GM12878 (cell line): ENCODE measurements at regions not wholly inside any gene's neighbourhood (a gene's known extent, or its start where the extent isn't known, plus 50 kb on each side); places are given as distances from the start of the nearest gene placed in this dataset.

ENCODE experiments used
- CREB1 ChIP-seq: IDR thresholded peaks from 2 replicates; pipeline ENCODE4 v1.6.1; 2012; ENCODE audit warnings: low read depth, mild to moderate bottlenecking, inconsistent platforms
- GABPA ChIP-seq: IDR thresholded peaks from 2 replicates; pipeline ENCODE4 v1.6.1; 2014; ENCODE audit warnings: antibody characterized with exemption, low read depth, mild to moderate bottlenecking, inconsistent platforms
- IKZF1 ChIP-seq: fragments of 450-650 bp; conservative IDR thresholded peaks from 2 replicates; pipeline ENCODE4 v1.6.1; 2017; ENCODE audit warnings: antibody characterized with exemption, mild to moderate bottlenecking
- JUNB ChIP-seq: IDR thresholded peaks from 2 replicates; pipeline ENCODE4 v1.6.1; 2016; ENCODE audit warnings: antibody characterized with exemption, mild to moderate bottlenecking
- JUND ChIP-seq: IDR thresholded peaks from 2 replicates; pipeline ENCODE4 v1.6.1; 2012; ENCODE audit warnings: low read depth, mild to moderate bottlenecking, low read length, improper control_type of control experiment, moderate library complexity
- MEF2B ChIP-seq: fragments of 450-650 bp; IDR thresholded peaks from 2 replicates; pipeline ENCODE4 v1.6.1; 2018; ENCODE audit warnings: mild to moderate bottlenecking, moderate library complexity; ENCODE audit not compliant: partially characterized antibody, poor library complexity, severe bottlenecking
- MTA3 ChIP-seq: IDR thresholded peaks from 2 replicates; pipeline ENCODE4 v1.6.1; 2012; ENCODE audit warnings: low read length, inconsistent platforms, borderline replicate concordance
- MYC ChIP-seq: IDR thresholded peaks from 2 replicates; pipeline ENCODE4 v1.6.1; 2011; ENCODE audit warnings: mild to moderate bottlenecking, low read length, moderate library complexity, inconsistent platforms; ENCODE audit not compliant: insufficient read depth, insufficient replicate concordance, insufficient read length, severe bottlenecking
- NR2C2 ChIP-seq: IDR thresholded peaks from 2 replicates; pipeline ENCODE4 v1.6.1; 2011; ENCODE audit warnings: borderline replicate concordance, low read depth; ENCODE audit not compliant: control insufficient read depth, insufficient read length
- PAX5 ChIP-seq: IDR thresholded peaks from 2 replicates; pipeline ENCODE4 v1.6.1; 2011; ENCODE audit warnings: low read depth, low read length, borderline replicate concordance
- PAX8 ChIP-seq: fragments of 450-650 bp; IDR thresholded peaks from 2 replicates; pipeline ENCODE4 v1.6.1; 2017; ENCODE audit warnings: mild to moderate bottlenecking, moderate library complexity
- POLR2A ChIP-seq: IDR thresholded peaks from 2 replicates; pipeline ENCODE4 v1.6.1; 2011; ENCODE audit warnings: low read depth, mild to moderate bottlenecking, low read length
- RB1 ChIP-seq: fragments of 450-650 bp; formaldehyde crosslinking; IDR thresholded peaks from 2 replicates; pipeline ENCODE4 v1.6.1; 2017; ENCODE audit warnings: mild to moderate bottlenecking, borderline replicate concordance
- RBBP5 ChIP-seq: fragments of 200-600 bp; sonication (generic); conservative IDR thresholded peaks from 2 replicates; pipeline ENCODE4 v1.6.1; 2016
- RCOR1 ChIP-seq: conservative IDR thresholded peaks from 2 replicates; pipeline ENCODE4 v1.6.1; 2012; ENCODE audit warnings: low read depth, low read length, improper control_type of control experiment
- RUNX3 ChIP-seq: IDR thresholded peaks from 2 replicates; pipeline ENCODE4 v1.6.1; 2012; ENCODE audit warnings: low read length, inconsistent platforms
- SMAD1 ChIP-seq: fragments of 450-650 bp; IDR thresholded peaks from 2 replicates; pipeline ENCODE4 v1.6.1; 2018; ENCODE audit warnings: mild to moderate bottlenecking, low read depth; ENCODE audit not compliant: partially characterized antibody
- TBL1XR1 ChIP-seq: IDR thresholded peaks from 2 replicates; pipeline ENCODE4 v1.6.1; 2012; ENCODE audit warnings: low read depth, low read length, improper control_type of control experiment
- YBX1 ChIP-seq: fragments of 450-650 bp; IDR thresholded peaks from 2 replicates; pipeline ENCODE4 v1.6.1; 2016; ENCODE audit warnings: antibody characterized with exemption
- ZNF274 ChIP-seq: IDR thresholded peaks from one replicate; pipeline ENCODE4 v1.8.0; 2011; ENCODE audit not compliant: insufficient read length, insufficient read depth
- TF ChIP-seq, protein P1 (sequence below): fragments of 150-350 bp; IDR thresholded peaks from 2 replicates; pipeline ENCODE4 v1.6.1; 2016; ENCODE audit warnings: low read depth, low read length
- TF ChIP-seq, protein P2 (sequence below): IDR thresholded peaks from 2 replicates; pipeline ENCODE4 v1.6.1; 2012; ENCODE audit warnings: improper control_type of control experiment, low read depth, low read length; ENCODE audit not compliant: insufficient replicate concordance

GRCh38 chr3:72177075-72178050 is 392.4 kb upstream of the PROK2 start (continued):
- TF ChIP-seq, protein P1, sequence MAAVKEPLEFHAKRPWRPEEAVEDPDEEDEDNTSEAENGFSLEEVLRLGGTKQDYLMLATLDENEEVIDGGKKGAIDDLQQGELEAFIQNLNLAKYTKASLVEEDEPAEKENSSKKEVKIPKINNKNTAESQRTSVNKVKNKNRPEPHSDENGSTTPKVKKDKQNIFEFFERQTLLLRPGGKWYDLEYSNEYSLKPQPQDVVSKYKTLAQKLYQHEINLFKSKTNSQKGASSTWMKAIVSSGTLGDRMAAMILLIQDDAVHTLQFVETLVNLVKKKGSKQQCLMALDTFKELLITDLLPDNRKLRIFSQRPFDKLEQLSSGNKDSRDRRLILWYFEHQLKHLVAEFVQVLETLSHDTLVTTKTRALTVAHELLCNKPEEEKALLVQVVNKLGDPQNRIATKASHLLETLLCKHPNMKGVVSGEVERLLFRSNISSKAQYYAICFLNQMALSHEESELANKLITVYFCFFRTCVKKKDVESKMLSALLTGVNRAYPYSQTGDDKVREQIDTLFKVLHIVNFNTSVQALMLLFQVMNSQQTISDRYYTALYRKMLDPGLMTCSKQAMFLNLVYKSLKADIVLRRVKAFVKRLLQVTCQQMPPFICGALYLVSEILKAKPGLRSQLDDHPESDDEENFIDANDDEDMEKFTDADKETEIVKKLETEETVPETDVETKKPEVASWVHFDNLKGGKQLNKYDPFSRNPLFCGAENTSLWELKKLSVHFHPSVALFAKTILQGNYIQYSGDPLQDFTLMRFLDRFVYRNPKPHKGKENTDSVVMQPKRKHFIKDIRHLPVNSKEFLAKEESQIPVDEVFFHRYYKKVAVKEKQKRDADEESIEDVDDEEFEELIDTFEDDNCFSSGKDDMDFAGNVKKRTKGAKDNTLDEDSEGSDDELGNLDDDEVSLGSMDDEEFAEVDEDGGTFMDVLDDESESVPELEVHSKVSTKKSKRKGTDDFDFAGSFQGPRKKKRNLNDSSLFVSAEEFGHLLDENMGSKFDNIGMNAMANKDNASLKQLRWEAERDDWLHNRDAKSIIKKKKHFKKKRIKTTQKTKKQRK: no peak
- TF ChIP-seq GABPA: no peak
- TF ChIP-seq PAX5: peak; percentile 84; the same call in 1 of the 2 replicates
- TF ChIP-seq MEF2B: no peak
- no peak for TF ChIP-seq JUND
- no peak for TF ChIP-seq YBX1
- no peak for TF ChIP-seq SMAD1
- no peak for TF ChIP-seq ZNF274
- TF ChIP-seq MYC: no peak
- TF ChIP-seq POLR2A: no peak
- peak; percentile 21; the same call in 1 of the 2 replicates for TF ChIP-seq MTA3
- no peak for TF ChIP-seq RBBP5
- peak; percentile 30; the same call in 1 of the 2 replicates for TF ChIP-seq CREB1
- TF ChIP-seq IKZF1: peak; percentile 64; the same call in 1 of the 2 replicates
- TF ChIP-seq TBL1XR1: peak; percentile 56; the same call in 1 of the 2 replicates
- no peak for TF ChIP-seq RB1
- TF ChIP-seq, protein P2, sequence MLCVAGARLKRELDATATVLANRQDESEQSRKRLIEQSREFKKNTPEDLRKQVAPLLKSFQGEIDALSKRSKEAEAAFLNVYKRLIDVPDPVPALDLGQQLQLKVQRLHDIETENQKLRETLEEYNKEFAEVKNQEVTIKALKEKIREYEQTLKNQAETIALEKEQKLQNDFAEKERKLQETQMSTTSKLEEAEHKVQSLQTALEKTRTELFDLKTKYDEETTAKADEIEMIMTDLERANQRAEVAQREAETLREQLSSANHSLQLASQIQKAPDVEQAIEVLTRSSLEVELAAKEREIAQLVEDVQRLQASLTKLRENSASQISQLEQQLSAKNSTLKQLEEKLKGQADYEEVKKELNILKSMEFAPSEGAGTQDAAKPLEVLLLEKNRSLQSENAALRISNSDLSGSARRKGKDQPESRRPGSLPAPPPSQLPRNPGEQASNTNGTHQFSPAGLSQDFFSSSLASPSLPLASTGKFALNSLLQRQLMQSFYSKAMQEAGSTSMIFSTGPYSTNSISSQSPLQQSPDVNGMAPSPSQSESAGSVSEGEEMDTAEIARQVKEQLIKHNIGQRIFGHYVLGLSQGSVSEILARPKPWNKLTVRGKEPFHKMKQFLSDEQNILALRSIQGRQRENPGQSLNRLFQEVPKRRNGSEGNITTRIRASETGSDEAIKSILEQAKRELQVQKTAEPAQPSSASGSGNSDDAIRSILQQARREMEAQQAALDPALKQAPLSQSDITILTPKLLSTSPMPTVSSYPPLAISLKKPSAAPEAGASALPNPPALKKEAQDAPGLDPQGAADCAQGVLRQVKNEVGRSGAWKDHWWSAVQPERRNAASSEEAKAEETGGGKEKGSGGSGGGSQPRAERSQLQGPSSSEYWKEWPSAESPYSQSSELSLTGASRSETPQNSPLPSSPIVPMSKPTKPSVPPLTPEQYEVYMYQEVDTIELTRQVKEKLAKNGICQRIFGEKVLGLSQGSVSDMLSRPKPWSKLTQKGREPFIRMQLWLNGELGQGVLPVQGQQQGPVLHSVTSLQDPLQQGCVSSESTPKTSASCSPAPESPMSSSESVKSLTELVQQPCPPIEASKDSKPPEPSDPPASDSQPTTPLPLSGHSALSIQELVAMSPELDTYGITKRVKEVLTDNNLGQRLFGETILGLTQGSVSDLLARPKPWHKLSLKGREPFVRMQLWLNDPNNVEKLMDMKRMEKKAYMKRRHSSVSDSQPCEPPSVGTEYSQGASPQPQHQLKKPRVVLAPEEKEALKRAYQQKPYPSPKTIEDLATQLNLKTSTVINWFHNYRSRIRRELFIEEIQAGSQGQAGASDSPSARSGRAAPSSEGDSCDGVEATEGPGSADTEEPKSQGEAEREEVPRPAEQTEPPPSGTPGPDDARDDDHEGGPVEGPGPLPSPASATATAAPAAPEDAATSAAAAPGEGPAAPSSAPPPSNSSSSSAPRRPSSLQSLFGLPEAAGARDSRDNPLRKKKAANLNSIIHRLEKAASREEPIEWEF: no peak
- TF ChIP-seq PAX8: no peak
- TF ChIP-seq RUNX3: peak; percentile 97
- TF ChIP-seq RCOR1: no peak
- no peak for TF ChIP-seq JUNB
- TF ChIP-seq NR2C2: no peak
